Parathyroid adenoma (tissue), 2 donors: ENCODE measurements at regions not wholly inside any gene's neighbourhood (a gene's known extent, or its start where the extent isn't known, plus 50 kb on each side); places are given as distances from the start of the nearest gene placed in this dataset.

Source experiments
- H2AFZ ChIP-seq: fragments of 300-600 bp; sonication (generic); one replicate; pipeline ENCODE4 v1.7.0; 2017; ENCODE audit warnings: antibody characterized with exemption, mild to moderate bottlenecking
- H3K27ac ChIP-seq: fragments of 300-600 bp; sonication (generic); one replicate; pipeline ENCODE4 v1.7.0; 2017
- H3K27me3 ChIP-seq: fragments of 300-600 bp; sonication (generic); one replicate; pipeline ENCODE4 v1.7.0; 2017; ENCODE audit warnings: low read length; ENCODE audit not compliant: control insufficient read depth, insufficient read depth
- H3K36me3 ChIP-seq: fragments of 300-600 bp; sonication (generic); one replicate; pipeline ENCODE4 v1.7.0; 2017; ENCODE audit warnings: low read length; ENCODE audit not compliant: control insufficient read depth, insufficient read depth
- H3K4me1 ChIP-seq: fragments of 300-600 bp; sonication (generic); one replicate; pipeline ENCODE4 v1.7.0; 2017; ENCODE audit warnings: control low read depth
- H3K4me2 ChIP-seq: fragments of 300-600 bp; sonication (generic); one replicate; pipeline ENCODE4 v1.7.0; 2017; ENCODE audit warnings: low read length
- H3K4me3 ChIP-seq: fragments of 300-600 bp; sonication (generic); one replicate; pipeline ENCODE4 v1.7.0; 2017; ENCODE audit warnings: low read depth, low read length
- H3K79me2 ChIP-seq: fragments of 300-600 bp; sonication (generic); one replicate; pipeline ENCODE4 v1.7.0; 2017; ENCODE audit warnings: control low read depth
- H3K9ac ChIP-seq: fragments of 300-600 bp; sonication (generic); one replicate; pipeline ENCODE4 v1.7.0; 2017; ENCODE audit warnings: mild to moderate bottlenecking
- H3K9me3 ChIP-seq: fragments of 300-600 bp; sonication (generic); one replicate; pipeline ENCODE4 v1.7.0; 2017; ENCODE audit warnings: low read length; ENCODE audit not compliant: control insufficient read depth
- TF ChIP-seq, protein P1 (sequence below): fragments of 300-600 bp; sonication (generic); IDR thresholded peaks from one replicate; pipeline ENCODE4 v1.7.0; 2017; ENCODE audit warnings: antibody characterized with exemption, mild to moderate bottlenecking
- donor health status: primary hyperparathyroidism.

GRCh38 chr16:76837872-76838271 is 353.1 kb upstream of the MON1B start:
- no peaks in the 10 kb centered on the region for H3K4me1 ChIP-seq
- H3K79me2 ChIP-seq, result no peaks in the 10 kb centered on the region
- H3K27ac ChIP-seq, result no peak overlapping the region
- H3K9me3 ChIP-seq, result no peaks in the 10 kb centered on the region
- H3K9ac ChIP-seq, result no peak overlapping the region
- no peak overlapping the region for H2AFZ ChIP-seq
- no peak overlapping the region for H3K4me3 ChIP-seq
- no peaks in the 10 kb centered on the region for H3K36me3 ChIP-seq
- H3K4me2 ChIP-seq, result no peak overlapping the region
- TF ChIP-seq, protein P1, sequence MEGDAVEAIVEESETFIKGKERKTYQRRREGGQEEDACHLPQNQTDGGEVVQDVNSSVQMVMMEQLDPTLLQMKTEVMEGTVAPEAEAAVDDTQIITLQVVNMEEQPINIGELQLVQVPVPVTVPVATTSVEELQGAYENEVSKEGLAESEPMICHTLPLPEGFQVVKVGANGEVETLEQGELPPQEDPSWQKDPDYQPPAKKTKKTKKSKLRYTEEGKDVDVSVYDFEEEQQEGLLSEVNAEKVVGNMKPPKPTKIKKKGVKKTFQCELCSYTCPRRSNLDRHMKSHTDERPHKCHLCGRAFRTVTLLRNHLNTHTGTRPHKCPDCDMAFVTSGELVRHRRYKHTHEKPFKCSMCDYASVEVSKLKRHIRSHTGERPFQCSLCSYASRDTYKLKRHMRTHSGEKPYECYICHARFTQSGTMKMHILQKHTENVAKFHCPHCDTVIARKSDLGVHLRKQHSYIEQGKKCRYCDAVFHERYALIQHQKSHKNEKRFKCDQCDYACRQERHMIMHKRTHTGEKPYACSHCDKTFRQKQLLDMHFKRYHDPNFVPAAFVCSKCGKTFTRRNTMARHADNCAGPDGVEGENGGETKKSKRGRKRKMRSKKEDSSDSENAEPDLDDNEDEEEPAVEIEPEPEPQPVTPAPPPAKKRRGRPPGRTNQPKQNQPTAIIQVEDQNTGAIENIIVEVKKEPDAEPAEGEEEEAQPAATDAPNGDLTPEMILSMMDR, result no peak
- no peaks in the 10 kb centered on the region for H3K27me3 ChIP-seq

- no peak overlapping the region for H3K4me3 ChIP-seq
- H2AFZ ChIP-seq, result no peak overlapping the region
- TF ChIP-seq, protein P1, result peak; percentile 36
- H3K9ac ChIP-seq, result no peak overlapping the region
- no peaks in the 10 kb centered on the region for H3K79me2 ChIP-seq
- no peak overlapping the region for H3K27ac ChIP-seq
- no peaks in the 10 kb centered on the region for H3K4me1 ChIP-seq
- H3K36me3 ChIP-seq, result no peaks in the 10 kb centered on the region
- H3K27me3 ChIP-seq, result no peaks in the 10 kb centered on the region
- H3K9me3 ChIP-seq, result no peaks in the 10 kb centered on the region
- no peak overlapping the region for H3K4me2 ChIP-seq
These were observed 336.8 kb upstream of the MON1B start for GRCh38 chr16:76854234-76854633.

DNA sequence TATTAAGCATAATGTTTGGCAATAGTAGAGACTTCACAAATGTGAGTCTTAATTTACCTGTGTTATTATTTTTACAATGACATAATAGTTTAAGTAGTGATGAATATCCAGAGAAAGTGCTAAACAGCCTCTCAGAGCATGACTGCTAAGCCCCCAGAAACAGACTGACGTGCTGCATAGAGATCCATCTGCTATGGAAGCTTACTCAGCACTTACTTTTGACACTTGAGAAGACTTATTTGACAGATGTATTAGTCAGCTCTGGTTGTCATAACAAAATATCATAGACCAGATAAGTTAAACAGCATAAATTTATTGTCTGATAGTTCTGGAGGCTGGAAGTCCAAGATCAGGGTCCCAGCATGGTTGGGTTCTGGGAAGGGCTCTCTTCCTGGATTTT is 334.9 kb upstream of the MON1B start:
- H3K36me3 ChIP-seq, result no peaks in the 10 kb centered on the region
- H3K4me2 ChIP-seq, result no peak overlapping the region
- H3K4me3 ChIP-seq, result no peak overlapping the region
- no peaks in the 10 kb centered on the region for H3K4me1 ChIP-seq
- no peak overlapping the region for H2AFZ ChIP-seq
- H3K9me3 ChIP-seq, result no peaks in the 10 kb centered on the region
- no peaks in the 10 kb centered on the region for H3K27me3 ChIP-seq
- TF ChIP-seq, protein P1, result no peak
- H3K9ac ChIP-seq, result no peak overlapping the region
- H3K27ac ChIP-seq, result no peak overlapping the region
- no peaks in the 10 kb centered on the region for H3K79me2 ChIP-seq

DNA sequence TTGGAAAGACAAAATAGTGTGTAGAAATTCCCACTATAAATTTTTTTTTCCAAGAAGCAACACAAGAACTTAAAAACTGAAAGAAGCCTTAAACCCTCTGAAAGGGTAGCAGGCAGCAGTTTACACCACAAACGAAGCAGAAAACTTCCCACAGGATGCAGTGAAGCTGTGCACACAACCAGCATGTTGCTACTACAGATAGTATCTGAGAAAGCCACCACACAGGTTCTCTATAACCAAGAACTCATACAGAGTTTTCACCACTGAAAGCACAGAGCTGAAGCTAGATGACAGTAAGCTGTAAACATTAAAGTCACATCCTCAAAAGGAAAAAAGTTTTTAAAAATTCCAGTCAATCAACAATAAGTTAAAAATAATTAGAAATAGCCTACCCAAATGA is 333.6 kb upstream of the MON1B start:
- H2AFZ ChIP-seq, result no peak overlapping the region
- no peak overlapping the region for H3K4me2 ChIP-seq
- TF ChIP-seq, protein P1, result no peak
- H3K36me3 ChIP-seq, result no peaks in the 10 kb centered on the region
- H3K27ac ChIP-seq, result no peak overlapping the region
- H3K9ac ChIP-seq, result no peak overlapping the region
- H3K4me1 ChIP-seq, result no peaks in the 10 kb centered on the region
- no peaks in the 10 kb centered on the region for H3K9me3 ChIP-seq
- no peaks in the 10 kb centered on the region for H3K79me2 ChIP-seq
- H3K4me3 ChIP-seq, result no peak overlapping the region
- no peaks in the 10 kb centered on the region for H3K27me3 ChIP-seq

- no peak overlapping the region for H3K9ac ChIP-seq
- TF ChIP-seq, protein P1, result no peak
- H3K36me3 ChIP-seq, result no peaks in the 10 kb centered on the region
- H3K4me1 ChIP-seq, result no peaks in the 10 kb centered on the region
- no peaks in the 10 kb centered on the region for H3K9me3 ChIP-seq
- H3K27ac ChIP-seq, result no peak overlapping the region
- no peak overlapping the region for H3K4me3 ChIP-seq
- H2AFZ ChIP-seq, result no peak overlapping the region
- H3K79me2 ChIP-seq, result no peaks in the 10 kb centered on the region
- H3K27me3 ChIP-seq, result no peaks in the 10 kb centered on the region
- H3K4me2 ChIP-seq, result no peak overlapping the region
These were observed 328.1 kb upstream of the MON1B start for GRCh38 chr16:76862901-76863300.
